HG03097 (cell line): ENCODE measurements at regions not wholly inside any gene's neighbourhood (a gene's known extent, or its start where the extent isn't known, plus 50 kb on each side); places are given as distances from the start of the nearest gene placed in this dataset.
"Not testable (repeated sequence)": the region's sequence is repeated elsewhere in the genome, so short reads cannot be mapped to it uniquely, and the experiment has no call there.

Experiments used
- ATAC-seq: cut with Tn5 transposase; IDR thresholded peaks from one replicate; pipeline ENCODE4 v1.9.1; 2021; ENCODE audit not compliant: unreplicated experiment, low FRiP score

- ATAC-seq = no peak
Observed at GRCh38 chr14:97804056-97804455, 1006.9 kb downstream of the VRK1 start.

- no peak for ATAC-seq
Observed at GRCh38 chr14:97806891-97807290, 1009.7 kb downstream of the VRK1 start.

- ATAC-seq = not testable (repeated sequence)
Observed at GRCh38 chr14:97808541-97808940, 1011.4 kb downstream of the VRK1 start.

- no peak for ATAC-seq
Observed at GRCh38 chr14:97813556-97813955, 1016.4 kb downstream of the VRK1 start.

GRCh38 chr14:97820781-97821180 is 1023.6 kb downstream of the VRK1 start:
- no peak for ATAC-seq

GRCh38 chr14:97824218-97824617 is 1027.0 kb downstream of the VRK1 start:
- ATAC-seq = no peak

- no peak for ATAC-seq
Observed at GRCh38 chr14:97827746-97828145, 1030.6 kb downstream of the VRK1 start.

- ATAC-seq = no peak
Observed at GRCh38 chr14:97832776-97833175, 1035.6 kb downstream of the VRK1 start.

- ATAC-seq = no peak
Observed at GRCh38 chr14:97838986-97839385, 1041.8 kb downstream of the VRK1 start.

- ATAC-seq = no peak
Observed at GRCh38 chr14:97840159-97840558, 1043.0 kb downstream of the VRK1 start.

GRCh38 chr14:97841762-97842161 is 1044.6 kb downstream of the VRK1 start:
- no peak for ATAC-seq

GRCh38 chr14:97843066-97843465 is 1045.9 kb downstream of the VRK1 start:
- no peak for ATAC-seq

- no peak for ATAC-seq
Observed at GRCh38 chr14:97844042-97844441, 1046.9 kb downstream of the VRK1 start.

- no peak for ATAC-seq
Observed at GRCh38 chr14:97846156-97846555, 1049.0 kb downstream of the VRK1 start.

GRCh38 chr14:97848317-97848980 is 1051.3 kb downstream of the VRK1 start:
- no peak for ATAC-seq

- no peak for ATAC-seq
Observed at GRCh38 chr14:97850466-97850865, 1053.3 kb downstream of the VRK1 start.

GRCh38 chr14:97850886-97851285 is 1053.7 kb downstream of the VRK1 start:
- ATAC-seq = no peak

GRCh38 chr14:97851428-97851995 is 1054.3 kb downstream of the VRK1 start:
- no peak for ATAC-seq

GRCh38 chr14:97854918-97855317 is 1057.7 kb downstream of the VRK1 start:
- ATAC-seq = no peak

GRCh38 chr14:97866195-97866594 is 1069.0 kb downstream of the VRK1 start:
- ATAC-seq = no peak

- ATAC-seq = no peak
Observed at GRCh38 chr14:97866664-97867063, 1069.5 kb downstream of the VRK1 start.

- ATAC-seq = no peak
Observed at GRCh38 chr14:97873291-97873690, 1076.1 kb downstream of the VRK1 start.

GRCh38 chr14:97874394-97874793 is 1077.2 kb downstream of the VRK1 start:
- no peak for ATAC-seq
